ENCODE measurements at regions not wholly inside any gene's neighbourhood (a gene's known extent, or its start where the extent isn't known, plus 50 kb on each side); places are given as distances from the start of the nearest gene placed in this dataset.

DNA sequence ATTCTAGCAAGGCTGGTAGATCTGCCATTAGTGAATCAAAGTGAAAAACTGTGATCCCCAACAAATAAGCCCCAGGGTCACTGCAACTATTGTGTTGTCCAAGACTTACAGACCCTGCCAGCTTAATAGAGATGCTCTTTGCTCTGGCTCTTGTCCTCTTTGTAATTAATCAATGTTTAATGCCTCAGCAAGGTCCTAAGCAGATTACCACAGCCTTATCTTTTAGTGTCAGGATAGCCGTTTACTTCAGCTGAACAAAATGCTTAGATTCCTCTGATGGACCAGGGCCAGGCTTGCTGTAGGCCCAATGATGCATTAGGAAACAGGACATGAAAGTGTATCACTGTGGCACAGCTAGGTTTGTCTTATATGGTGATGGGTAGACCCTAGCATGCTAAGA lies 353.3 kb downstream of the HACE1 start:
- no peak for TF ChIP-seq MAX (IDR thresholded peaks at IDR 0.05)
- no peak for TF ChIP-seq FOXM1 (IDR thresholded peaks at IDR 0.05; ENCODE audit: borderline replicate concordance, low read depth)
- TF ChIP-seq TAF1 (IDR thresholded peaks at IDR 0.05; ENCODE audit: low read depth): no peak

Measured in Ishikawa (cell line).